GM21528 (cell line): ENCODE measurements at regions not wholly inside any gene's neighbourhood (a gene's known extent, or its start where the extent isn't known, plus 50 kb on each side); places are given as distances from the start of the nearest gene placed in this dataset.

Experiments
- ATAC-seq: cut with Tn5 transposase; IDR thresholded peaks from one replicate; pipeline ENCODE4 v1.9.1; 2021; ENCODE audit warnings: mild to moderate bottlenecking, moderate library complexity; ENCODE audit not compliant: unreplicated experiment, low FRiP score

GRCh38 chr18:51397347-51397962 is 200.0 kb upstream of the MEX3C start:
- no peak for ATAC-seq

DNA sequence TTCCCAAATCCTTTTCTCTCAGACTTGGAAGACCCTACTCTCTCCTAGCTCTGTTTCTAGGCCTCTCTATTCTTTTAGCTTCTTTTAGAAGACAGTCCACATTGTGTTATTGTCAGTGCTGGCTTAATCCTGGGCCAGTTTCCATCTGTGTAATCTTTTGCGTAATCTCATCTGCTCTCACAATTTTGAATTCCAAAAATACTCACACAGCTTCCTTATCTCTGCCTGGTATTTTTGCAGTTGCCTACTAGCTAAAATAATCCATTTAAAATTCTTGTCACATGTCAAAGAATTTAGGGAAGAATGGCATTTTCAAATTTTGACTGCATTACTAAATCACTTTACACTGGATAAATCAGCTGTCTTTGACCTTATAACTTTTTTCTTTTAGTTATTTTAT is 200.6 kb upstream of the MEX3C start:
- ATAC-seq, result no peak

DNA sequence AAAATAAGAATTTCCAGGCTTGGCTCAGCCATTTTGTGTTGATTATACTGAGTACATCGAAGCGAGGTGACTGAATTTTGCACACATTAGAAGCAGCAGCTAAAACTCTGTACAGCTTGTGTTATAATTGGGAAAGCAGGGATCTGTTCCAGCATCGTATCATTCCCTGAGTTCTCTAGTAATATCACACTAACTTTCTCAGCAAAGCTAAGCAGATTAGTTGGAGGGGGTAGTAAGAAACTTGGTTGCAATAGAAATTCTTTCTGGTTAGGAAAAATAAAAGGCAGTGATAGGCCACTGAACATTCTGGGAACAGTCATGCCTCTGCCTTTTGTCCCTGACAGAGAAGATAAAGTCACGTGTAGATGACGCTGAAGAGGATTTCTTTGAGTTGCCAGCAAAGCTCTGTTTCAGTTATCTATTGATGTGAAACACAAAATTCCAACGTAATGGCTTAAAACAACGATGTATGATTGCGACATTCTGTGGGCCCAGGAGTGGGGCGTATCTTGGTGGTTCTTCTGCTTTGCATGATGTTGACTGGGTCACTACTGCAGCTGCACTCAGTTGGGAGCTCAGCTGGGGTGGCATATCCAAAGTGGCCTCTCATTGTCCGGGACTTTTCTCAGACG is 202.1 kb upstream of the MEX3C start:
- ATAC-seq, result no peak

GRCh38 chr18:51400721-51401120 is 203.2 kb upstream of the MEX3C start:
- ATAC-seq, result no peak

GRCh38 chr18:51401912-51402311 is 204.4 kb upstream of the MEX3C start:
- ATAC-seq, result no peak

- ATAC-seq, result no peak
Measured at GRCh38 chr18:51404620-51405019, 207.1 kb upstream of the MEX3C start.

- ATAC-seq, result no peak
Measured at GRCh38 chr18:51405683-51406477, 208.4 kb upstream of the MEX3C start.

DNA sequence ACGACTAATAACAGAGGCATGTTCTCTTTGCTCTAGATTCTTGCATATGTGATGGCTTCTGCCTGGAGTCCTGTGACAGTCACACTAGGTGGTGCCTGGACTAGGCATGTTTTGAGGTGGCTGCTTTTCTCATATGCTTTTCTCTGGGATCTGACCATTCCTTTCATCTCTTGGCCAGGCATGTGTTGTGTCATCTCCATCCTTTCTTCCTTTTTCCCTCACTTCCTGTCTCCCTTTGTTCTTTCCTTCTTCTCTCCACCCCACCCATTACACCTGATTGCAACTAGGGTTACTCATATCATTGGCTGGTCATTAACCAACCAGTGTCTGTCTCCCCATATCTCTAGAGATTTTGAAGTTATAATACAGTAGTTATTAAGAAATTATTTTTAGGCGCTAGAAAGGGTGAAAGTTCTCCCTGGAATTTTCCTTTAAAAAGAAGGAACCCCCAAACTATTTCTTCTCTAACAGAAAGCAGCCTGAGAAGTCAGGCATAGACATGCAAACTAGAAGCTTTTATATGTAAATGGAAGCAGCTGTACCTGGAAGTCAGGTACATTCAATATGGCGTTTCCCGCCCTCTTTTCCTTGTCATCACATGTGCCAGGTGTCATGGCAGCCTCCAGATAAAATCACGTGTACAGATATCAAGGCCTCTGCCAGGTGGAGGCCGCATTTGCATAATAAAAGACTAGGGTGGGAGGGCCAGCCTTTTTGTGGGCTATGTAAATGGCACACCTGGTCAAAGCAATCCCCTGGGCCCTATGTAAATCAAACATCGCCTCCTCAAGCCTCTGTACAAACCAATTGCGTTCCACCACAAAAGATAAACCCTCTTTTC is 220.4 kb upstream of the MEX3C start:
- ATAC-seq, result no peak

- no peak for ATAC-seq
Measured at GRCh38 chr18:51425475-51425874, 228.0 kb upstream of the MEX3C start.

DNA sequence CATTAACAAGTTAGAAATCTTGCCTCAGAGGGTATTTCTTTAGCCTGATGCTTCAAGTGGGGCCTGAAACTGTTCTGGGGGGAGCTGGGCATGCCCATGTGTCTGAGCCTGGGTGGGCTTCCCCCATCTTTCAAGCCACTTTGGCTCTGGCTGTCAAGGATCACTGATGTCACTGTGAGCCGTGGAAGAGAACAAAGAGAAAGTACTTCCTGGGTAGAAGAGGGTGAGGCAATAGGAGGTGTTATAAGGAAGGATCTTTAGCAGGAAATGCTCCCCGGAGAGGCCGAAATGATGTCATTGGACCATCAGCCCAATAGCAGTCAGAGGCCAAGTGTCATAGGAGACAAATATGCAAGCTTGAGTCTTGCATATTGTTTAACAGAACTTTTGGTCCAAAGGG is 228.4 kb upstream of the MEX3C start:
- no peak for ATAC-seq

DNA sequence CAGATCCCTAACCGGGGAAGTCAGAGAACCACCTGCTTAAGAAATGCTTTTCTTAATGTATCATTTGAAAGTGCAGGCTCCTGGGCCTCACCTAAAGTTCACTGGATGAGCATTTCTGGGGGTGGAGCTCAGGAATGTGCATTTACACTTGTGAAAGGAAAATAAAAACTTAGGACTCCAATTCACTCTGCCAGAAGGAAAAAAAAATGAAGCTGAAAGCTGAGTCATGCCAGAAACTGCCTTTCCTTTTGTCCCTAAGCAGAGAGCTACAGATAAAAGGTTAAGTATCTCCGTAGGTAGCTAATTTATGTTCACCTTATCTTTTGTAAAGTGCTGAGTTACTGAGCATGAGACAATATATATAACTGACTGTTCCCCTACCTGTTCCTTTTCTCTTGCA is 229.5 kb upstream of the MEX3C start:
- no peak for ATAC-seq

DNA sequence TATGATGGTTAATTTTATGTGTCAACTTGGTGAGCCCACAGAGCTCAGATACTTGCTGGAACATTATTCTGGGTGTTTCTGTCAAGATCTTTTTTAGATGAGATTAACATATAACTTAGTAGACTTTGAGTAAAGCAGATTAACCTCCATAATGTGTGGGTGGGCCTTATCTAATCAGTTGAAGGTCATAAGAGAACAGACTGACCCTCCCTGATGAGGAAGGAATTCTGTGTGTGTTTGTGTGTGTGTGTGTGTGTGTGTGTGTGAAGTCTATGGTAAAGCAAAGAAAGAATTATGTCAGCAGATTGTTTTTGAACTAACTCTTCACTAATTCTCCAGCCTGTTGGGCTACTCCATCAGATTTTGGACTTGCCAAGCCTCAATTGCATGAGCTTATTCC is 232.2 kb upstream of the MEX3C start:
- ATAC-seq, result no peak

- no peak for ATAC-seq
Measured at GRCh38 chr18:51430538-51430937, 233.1 kb upstream of the MEX3C start.

GRCh38 chr18:51433296-51433695 is 235.8 kb upstream of the MEX3C start:
- no peak for ATAC-seq

DNA sequence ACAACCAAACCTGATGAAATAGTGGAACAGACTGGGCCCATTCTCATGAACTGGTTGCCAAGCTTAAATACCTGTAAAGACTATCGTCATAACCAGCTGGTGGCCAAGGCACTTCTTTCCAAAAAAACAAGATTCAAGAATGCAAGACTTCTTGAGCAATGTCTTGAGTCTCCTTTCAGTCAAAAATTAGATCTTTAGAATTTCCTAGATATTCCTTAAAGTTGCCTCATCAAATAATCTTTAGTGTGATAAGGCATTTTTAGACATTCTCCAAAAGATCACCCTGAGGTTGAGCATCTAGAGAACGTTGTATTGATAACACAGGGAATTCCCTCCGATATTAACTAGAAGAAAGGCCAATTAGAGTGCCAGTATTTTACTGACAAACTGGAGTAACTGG is 236.4 kb upstream of the MEX3C start:
- no peak for ATAC-seq

DNA sequence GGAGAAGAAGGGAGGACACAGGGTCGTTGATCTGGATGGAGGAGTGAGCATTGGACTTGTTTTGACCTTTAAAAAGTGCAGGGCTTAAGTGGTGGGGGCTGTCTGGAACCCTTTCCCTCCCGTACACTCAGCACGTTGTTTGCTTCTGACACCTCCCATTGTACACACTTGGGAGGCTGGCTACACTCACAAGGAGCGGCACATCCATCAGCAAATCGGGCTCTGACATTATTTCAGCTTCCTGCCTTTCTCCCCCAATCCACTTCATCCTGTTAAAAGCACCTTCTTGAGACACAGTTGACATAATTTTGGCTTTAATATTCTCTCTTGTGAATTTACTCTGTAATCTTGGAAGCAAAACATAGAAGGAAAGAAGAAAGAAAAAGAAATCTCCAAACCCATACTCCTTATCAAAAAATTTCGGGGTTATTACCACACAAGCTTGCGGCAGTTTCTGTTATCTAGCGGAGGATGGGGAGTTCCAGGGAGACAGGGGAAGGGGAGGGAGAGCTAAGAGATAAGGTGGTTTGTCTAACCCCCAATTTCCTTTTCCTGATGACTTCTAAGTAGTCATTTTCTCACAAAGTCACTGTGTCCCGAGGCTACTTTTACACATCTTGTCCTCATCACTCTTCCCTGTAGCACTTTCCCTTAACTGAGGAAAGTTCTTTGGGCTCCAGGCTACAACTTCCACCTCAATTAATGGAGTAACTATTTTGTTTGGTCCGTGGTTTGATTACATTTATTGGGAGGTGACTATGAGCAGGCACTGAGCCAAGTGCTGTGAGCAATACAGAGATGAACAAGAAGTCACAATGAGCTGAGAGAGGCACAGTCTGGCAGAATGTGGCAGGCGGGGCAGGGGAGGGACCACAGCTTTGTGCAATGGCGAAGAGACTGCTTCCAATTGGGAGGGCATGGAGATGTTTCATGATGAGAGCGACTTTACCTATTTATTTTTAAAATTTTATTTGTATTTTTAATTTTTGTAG is 240.1 kb upstream of the MEX3C start:
- ATAC-seq, result no peak

GRCh38 chr18:51438797-51439350 is 241.4 kb upstream of the MEX3C start:
- ATAC-seq, result no peak

- no peak for ATAC-seq
Measured at GRCh38 chr18:51442012-51442411, 244.5 kb upstream of the MEX3C start.

GRCh38 chr18:51446571-51447210 is 249.2 kb upstream of the MEX3C start:
- no peak for ATAC-seq
